HG03135 (cell line): ENCODE measurements at regions not wholly inside any gene's neighbourhood (a gene's known extent, or its start where the extent isn't known, plus 50 kb on each side); places are given as distances from the start of the nearest gene placed in this dataset.

ENCODE experiments used
- ATAC-seq: cut with Tn5 transposase; IDR thresholded peaks from one replicate; pipeline ENCODE4 v1.9.1; 2021; ENCODE audit warnings: mild to moderate bottlenecking, moderate library complexity; ENCODE audit not compliant: unreplicated experiment

GRCh38 chr4:182137343-182137742 lies 105.9 kb upstream of the TENM3 start:
- ATAC-seq, result no peak

GRCh38 chr4:182139491-182139890 lies 103.7 kb upstream of the TENM3 start:
- no peak for ATAC-seq

- ATAC-seq, result no peak
Measured at GRCh38 chr4:182140547-182140946, 102.7 kb upstream of the TENM3 start.

DNA sequence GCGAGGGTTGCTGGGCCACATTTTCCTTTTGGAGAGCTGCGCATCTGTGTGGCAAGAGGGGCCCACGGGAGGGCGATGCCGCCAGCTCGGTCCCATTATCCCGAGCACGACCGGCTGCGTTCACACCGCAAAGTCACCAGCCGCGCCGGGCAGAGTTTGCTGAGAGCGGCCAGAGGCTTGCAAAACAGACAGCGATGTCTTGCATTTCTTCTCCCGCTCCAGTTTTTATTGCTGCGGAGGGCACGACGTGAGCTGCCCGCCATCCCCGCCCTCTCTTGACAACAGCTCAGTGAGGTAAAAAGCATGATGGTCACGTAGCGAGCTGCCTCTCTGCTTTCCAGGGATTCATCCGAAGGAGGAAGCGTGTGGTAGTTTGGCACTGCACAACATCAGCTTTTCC lies 102.1 kb upstream of the TENM3 start:
- ATAC-seq, result no peak

DNA sequence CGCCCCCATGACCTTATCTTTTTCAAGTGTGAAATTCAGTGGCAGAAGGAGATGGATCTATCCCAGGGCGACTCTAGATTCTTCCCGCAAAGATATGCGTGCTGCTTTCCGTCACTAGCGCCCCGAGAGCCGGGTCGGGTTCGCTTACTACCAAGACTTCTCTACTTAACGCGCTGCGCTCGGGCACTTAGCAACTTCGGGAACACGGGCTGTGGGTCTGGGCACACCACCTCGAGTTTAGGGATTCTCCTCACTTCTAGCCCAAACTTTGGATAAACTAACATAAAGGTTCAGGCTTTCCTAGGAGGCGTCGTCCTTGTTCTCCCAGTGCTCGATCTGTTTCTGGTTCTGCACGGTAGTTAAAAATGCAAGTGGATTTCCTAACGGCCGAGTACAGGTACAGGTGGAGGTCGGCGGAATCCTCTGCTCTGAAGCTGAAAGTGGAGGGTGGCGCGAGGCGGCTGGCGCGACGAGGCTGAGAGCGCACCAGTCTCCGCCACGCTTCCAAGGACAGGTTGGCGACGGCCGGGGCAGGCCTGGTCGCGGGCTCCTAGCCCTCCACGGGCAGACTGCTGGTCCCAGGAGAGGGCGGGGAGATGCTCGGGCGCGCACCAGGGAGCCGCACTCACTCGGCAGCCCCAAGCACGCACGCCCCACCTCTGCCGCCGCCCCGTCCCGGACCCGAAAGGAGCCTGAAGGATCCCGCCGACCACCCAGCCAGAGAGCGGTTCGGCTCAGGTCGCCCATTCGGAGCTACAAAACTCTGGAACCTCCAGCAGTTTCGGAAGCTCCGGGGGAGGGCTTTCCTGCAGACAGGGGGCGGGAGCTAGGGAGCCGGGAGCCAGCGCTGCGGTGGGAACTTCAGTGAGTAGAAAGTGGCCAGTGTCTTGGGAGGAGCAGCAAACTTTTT lies 100.8 kb upstream of the TENM3 start:
- ATAC-seq, result no peak

DNA sequence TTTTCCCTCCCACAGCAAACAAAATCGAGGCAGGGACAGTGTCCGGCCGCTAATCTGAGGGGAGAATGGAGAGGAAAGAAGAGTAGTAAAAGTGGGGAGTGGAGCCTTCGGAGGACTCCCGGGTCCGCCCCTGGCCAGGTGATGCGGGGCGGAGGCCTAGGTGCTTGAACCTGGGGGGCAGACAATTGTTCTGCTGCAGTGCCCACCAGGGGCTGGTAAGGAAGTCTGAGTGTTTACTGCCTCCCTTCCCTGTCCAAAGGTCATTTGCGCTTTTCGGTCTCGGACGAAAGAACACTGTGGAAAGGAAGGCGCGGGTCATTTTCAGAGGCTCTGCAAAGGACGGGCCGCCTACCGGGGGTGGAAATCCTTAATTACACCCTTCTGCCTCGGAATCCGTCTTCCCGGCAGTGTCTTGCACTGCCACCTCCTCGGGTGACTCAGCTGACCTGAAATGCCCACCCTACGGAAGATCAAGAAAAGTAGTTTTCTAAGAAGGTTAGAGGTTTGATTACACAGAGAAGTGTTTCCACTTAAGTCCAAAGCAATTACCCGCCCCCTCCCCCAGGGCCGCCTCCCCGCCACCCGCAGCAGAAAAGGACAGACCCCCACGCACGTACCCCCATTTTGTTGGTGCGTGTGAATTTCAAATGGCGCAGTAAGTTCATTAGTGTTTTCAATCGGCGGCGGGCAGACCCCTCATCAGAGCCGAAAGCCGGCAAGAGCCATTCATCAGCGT lies 99.9 kb upstream of the TENM3 start:
- ATAC-seq, result no peak

GRCh38 chr4:182143822-182144625 lies 99.2 kb upstream of the TENM3 start:
- peak; percentile 30 for ATAC-seq

DNA sequence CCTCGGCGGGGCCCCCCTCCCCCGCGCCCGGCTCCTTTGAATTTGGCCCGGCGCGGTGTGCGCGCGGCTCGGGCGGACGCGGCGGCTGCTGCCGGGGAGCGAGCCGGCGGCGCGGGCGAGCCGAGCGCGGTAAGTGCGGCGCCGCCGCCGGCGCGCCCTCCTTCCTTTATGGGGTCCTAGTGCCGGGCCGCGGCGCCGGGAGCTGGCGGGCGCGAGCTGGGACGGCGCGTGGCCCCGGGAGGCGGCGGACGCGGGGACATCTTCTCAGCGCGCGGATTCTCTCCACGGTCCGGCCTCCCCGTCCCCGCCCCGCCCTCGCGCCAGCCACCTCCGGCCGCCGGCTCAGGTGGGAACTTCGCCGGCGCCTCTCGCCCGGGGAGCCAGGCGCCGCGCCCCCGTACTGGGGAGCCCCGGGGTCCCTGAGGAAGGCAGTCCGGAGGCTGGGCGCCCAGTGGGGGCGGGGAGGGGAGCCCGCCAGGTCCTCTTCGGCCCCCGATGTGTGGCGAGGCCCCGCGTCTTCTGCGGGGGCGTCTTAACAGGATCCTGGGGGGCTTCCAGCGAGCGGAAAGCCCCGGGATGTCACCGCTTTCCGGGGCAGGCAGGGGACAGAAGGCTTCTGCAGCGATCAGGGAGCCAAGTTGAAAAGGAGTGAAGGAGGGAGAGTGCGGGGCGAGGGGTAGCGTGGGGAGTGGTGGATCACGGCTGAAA lies 98.4 kb upstream of the TENM3 start:
- ATAC-seq, result peak; percentile 50

GRCh38 chr4:182145334-182145905 lies 97.8 kb upstream of the TENM3 start:
- no peak for ATAC-seq

- ATAC-seq, result no peak
Measured at GRCh38 chr4:182147391-182147790, 95.8 kb upstream of the TENM3 start.

DNA sequence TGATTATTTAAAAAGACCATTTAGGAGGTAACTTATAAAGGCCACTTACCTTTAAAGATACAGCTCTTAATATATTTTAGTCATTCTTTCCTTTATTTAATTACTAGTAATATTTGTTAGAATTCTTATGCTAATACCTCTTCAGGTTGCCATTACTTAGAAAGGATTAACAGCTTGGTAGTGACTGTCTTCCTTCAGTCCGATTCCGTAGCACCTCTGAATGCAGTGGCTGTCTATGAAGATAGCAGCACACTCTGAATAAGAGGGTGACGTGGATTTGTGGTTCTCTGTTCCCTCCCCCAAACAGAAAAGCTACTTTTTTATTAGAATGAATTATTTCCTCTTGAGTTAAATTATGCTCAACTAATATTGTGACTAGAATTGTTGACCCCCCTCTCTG lies 92.6 kb upstream of the TENM3 start:
- no peak for ATAC-seq

DNA sequence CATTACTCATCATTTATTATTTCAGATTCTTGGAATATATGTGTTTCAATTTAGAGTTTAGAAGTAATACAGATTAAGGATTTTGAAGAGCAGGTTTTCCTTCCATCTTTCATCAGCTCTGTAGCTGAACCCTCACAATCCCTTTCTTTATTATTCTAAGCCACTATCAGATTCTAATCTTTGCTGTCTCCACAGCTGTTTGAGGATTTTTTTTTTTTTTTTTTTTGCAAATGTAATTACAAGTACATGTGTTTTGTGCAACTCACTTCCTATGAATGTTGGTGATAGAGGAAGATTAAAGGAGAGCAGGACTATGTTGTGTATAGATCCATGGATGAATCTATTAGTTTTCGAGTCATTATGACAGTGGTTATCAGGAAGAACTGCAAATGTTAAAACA lies 87.4 kb upstream of the TENM3 start:
- no peak for ATAC-seq

GRCh38 chr4:182163180-182163579 lies 80.0 kb upstream of the TENM3 start:
- ATAC-seq, result no peak

DNA sequence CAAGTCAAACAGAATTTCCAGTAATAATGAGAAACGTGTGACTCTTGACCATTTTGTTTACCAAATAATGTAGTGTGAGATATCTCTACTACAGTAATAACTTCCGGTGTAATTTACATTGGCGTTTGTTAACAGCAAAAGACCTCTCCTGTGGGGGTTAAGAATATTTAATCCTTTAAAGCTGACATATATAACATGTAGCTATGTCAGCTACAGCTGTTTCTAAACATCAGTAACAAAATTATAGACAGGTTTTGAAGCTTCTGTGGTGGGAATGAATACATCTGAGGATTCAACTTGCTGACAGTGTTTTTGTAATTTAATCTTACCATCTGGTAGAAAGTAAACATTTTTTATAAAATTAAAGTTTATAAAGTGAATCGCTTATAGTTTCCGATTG lies 73.6 kb upstream of the TENM3 start:
- no peak for ATAC-seq

GRCh38 chr4:182169987-182170386 lies 73.2 kb upstream of the TENM3 start:
- no peak for ATAC-seq

GRCh38 chr4:182170417-182170935 lies 72.7 kb upstream of the TENM3 start:
- ATAC-seq, result no peak

DNA sequence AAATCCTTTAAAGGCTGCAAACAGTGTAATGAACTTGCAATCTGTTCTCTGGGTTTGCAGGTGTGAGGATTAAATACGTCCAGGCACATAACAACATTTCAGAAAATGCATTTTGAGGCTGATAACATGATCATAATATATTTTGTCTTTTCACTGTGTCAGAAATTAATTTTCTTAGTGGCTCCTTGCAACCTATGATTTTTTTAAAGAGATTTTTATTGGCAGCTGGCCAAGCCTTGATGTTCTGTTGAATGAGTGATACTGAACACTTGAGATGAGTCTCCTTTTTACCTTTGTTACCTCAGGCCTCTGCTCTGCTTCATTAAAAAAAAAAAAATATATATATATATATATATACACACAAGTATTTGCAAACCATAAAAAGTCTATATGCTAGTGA lies 68.2 kb upstream of the TENM3 start:
- ATAC-seq, result no peak

GRCh38 chr4:182175788-182176519 lies 67.2 kb upstream of the TENM3 start:
- ATAC-seq, result no peak

GRCh38 chr4:182177166-182177565 lies 66.0 kb upstream of the TENM3 start:
- ATAC-seq, result no peak
